HCT116 (cell line): ENCODE measurements at regions not wholly inside any gene's neighbourhood (a gene's known extent, or its start where the extent isn't known, plus 50 kb on each side); places are given as distances from the start of the nearest gene placed in this dataset.

Source experiments
- ATAC-seq: fragments of 200-7000 bp; cut with Tn5 transposase; 2 replicates; pipeline ENCODE4 v1.9.1; 2020; ENCODE audit warnings: mild to moderate bottlenecking, moderate library complexity
- BruUV-seq: library from RNA; stranded (reverse); fragments of 400-500 nt; replicated peaks from 2 replicates; lab custom pipeline; 2021; lab: Mats Ljungman, UMichigan
- CTCF ChIA-PET: fragments of 300-600 bp; sonication (Branson Sonifier 250); formaldehyde crosslinking; loops from one replicate; lab custom pipeline; 2021; ENCODE audit warnings: antibody characterized with exemption; lab: Charles Lee
- POLR2A ChIA-PET: fragments of 300-600, 350-600 bp; sonication (Branson Sonifier 250); formaldehyde crosslinking; loops from one replicate; lab custom pipeline; 2021; ENCODE audit warnings: antibody characterized with exemption; lab: Charles Lee
- RAD21 ChIA-PET, 2 experiments: fragments of 300-600 bp; sonication (Branson Sonifier 250); formaldehyde crosslinking; loops; one replicate each; lab custom pipeline; 2023; ENCODE audit warnings: low total read pairs in 2 of 2; ENCODE audit not compliant: uncharacterized antibody in 2 of 2, unreplicated experiment in 2 of 2, low non-redundant PET in 1 of 2; lab: Charles Lee
- DNase-seq: peaks from one replicate; pipeline ENCODE4 v3.0.0-alpha.2; 2010; ENCODE audit warnings: low read depth, low spot score
- H2AFZ ChIP-seq: fragments of 200-600 bp; shearing (Covaris generic), sonication (generic); 2 replicates; pipeline ENCODE4 v1.6.1; 2017; ENCODE audit warnings: low read depth, mixed run types, mixed read lengths, antibody characterized with exemption, low read length; ENCODE audit not compliant: poor library complexity, severe bottlenecking
- H3K27ac ChIP-seq: 2 replicates; pipeline ENCODE4 v1.5.1; 2012; ENCODE audit warnings: low read depth, low read length
- H3K27me3 ChIP-seq: fragments of 200-600 bp; sonication (generic); 2 replicates; pipeline ENCODE4 v1.6.1; 2016; ENCODE audit warnings: mixed run types, low read length, mixed read lengths; ENCODE audit not compliant: insufficient read depth
- H3K36me3 ChIP-seq, 2 experiments: fragments of 200-500 bp in 1 of 2; fragments of 200-600 bp in 1 of 2; sonication (Bioruptor generic) in 1 of 2; sonication (generic) in 1 of 2; 2 replicates each; pipeline versions ENCODE4 v1.5.1 to v1.6.1; 2014 to 2016; ENCODE audit warnings: low read length in 2 of 2, inconsistent platforms in 1 of 2, mixed read lengths in 1 of 2, mixed run types in 1 of 2; ENCODE audit not compliant: insufficient read depth in 2 of 2, control insufficient read depth in 1 of 2
- H3K4me1 ChIP-seq, 2 experiments: fragments of 200-600 bp in 1 of 2; sonication (generic) in 1 of 2; 2 replicates each; pipeline versions ENCODE4 v1.5.1 to v1.6.1; 2012 to 2017; ENCODE audit warnings: low read length in 2 of 2, inconsistent platforms in 1 of 2, mild to moderate bottlenecking in 1 of 2, mixed read lengths in 1 of 2, mixed run types in 1 of 2, moderate library complexity in 1 of 2; ENCODE audit not compliant: insufficient read depth in 2 of 2, control insufficient read depth in 1 of 2
- H3K4me2 ChIP-seq: fragments of 200-600 bp; sonication (generic); 2 replicates; pipeline ENCODE4 v1.6.1; 2017; ENCODE audit warnings: mixed run types, low read length, mixed read lengths
- H3K4me3 ChIP-seq, 2 experiments: fragments of 200-600 bp in 1 of 2; sonication (generic) in 1 of 2; replicated peaks in 1 of 2; 2 replicates each; pipeline ENCODE4 v1.5.1; 2011 to 2016; ENCODE audit warnings: low read length in 2 of 2, control low read depth in 1 of 2, low read depth in 1 of 2, mild to moderate bottlenecking in 1 of 2, mixed read lengths in 1 of 2, mixed run types in 1 of 2
- H3K79me2 ChIP-seq: fragments of 200-600 bp; sonication (generic); 2 replicates; pipeline ENCODE4 v1.6.1; 2017; ENCODE audit warnings: mild to moderate bottlenecking, mixed run types, low read length, moderate library complexity, mixed read lengths; ENCODE audit not compliant: insufficient read depth
- H3K9ac ChIP-seq: fragments of 200-600 bp; sonication (generic); 2 replicates; pipeline ENCODE4 v1.6.1; 2016; ENCODE audit warnings: low read length, mixed read lengths
- H3K9me2 ChIP-seq: fragments of 200-600 bp; sonication (generic), shearing (Covaris generic); 2 replicates; pipeline ENCODE4 v1.6.1; 2017; ENCODE audit warnings: mixed run types, mild to moderate bottlenecking, moderate library complexity; ENCODE audit not compliant: insufficient read depth
- H3K9me3 ChIP-seq, 2 experiments: fragments of 200-500 bp in 1 of 2; fragments of 200-600 bp in 1 of 2; sonication (Bioruptor generic) in 1 of 2; sonication (generic) in 1 of 2; 2 replicates each; pipeline ENCODE4 v1.6.1; 2014 to 2017; ENCODE audit warnings: low read length in 2 of 2, mixed read lengths in 2 of 2, inconsistent platforms in 1 of 2, low read depth in 1 of 2, mild to moderate bottlenecking in 1 of 2, mixed run types in 1 of 2, moderate library complexity in 1 of 2; ENCODE audit not compliant: control insufficient read depth in 1 of 2, insufficient read depth in 1 of 2
- H4K20me1 ChIP-seq: fragments of 200-600 bp; sonication (generic), shearing (Covaris generic); 2 replicates; pipeline ENCODE4 v1.6.1; 2017; ENCODE audit warnings: mixed run types, mild to moderate bottlenecking, moderate library complexity; ENCODE audit not compliant: insufficient read depth
- CBX3 ChIP-seq: IDR thresholded peaks from 2 replicates; pipeline ENCODE4 v1.6.1; 2012; ENCODE audit warnings: low read depth
- CEBPB ChIP-seq: IDR thresholded peaks from 2 replicates; pipeline ENCODE4 v1.6.1; 2012; ENCODE audit warnings: low read depth
- ELF1 ChIP-seq: IDR thresholded peaks from 2 replicates; pipeline ENCODE4 v1.6.1; 2012; ENCODE audit warnings: low read depth, borderline replicate concordance
- EZH2 ChIP-seq: fragments of 200-600 bp; sonication (generic); IDR thresholded peaks from 2 replicates; pipeline ENCODE4 v1.6.1; 2017; ENCODE audit warnings: antibody characterized with exemption, mixed run types
- MAX ChIP-seq: IDR thresholded peaks from 2 replicates; pipeline ENCODE4 v1.6.1; 2012
- POLR2A ChIP-seq: IDR thresholded peaks from 2 replicates; pipeline ENCODE4 v1.7.0; 2011; ENCODE audit warnings: borderline replicate concordance; ENCODE audit not compliant: insufficient read depth, insufficient read length; ENCODE audit errors: extremely low read depth
- POLR2AphosphoS5 ChIP-seq: IDR thresholded peaks from 2 replicates; pipeline ENCODE4 v1.6.1; 2011; ENCODE audit warnings: mild to moderate bottlenecking, low read depth, low read length, moderate library complexity
- RAD21 ChIP-seq: IDR thresholded peaks from 2 replicates; pipeline ENCODE4 v1.6.1; 2012; ENCODE audit warnings: low read depth, mild to moderate bottlenecking
- SIN3A ChIP-seq: IDR thresholded peaks from 2 replicates; pipeline ENCODE4 v1.6.1; 2012; ENCODE audit warnings: low read depth
- SP1 ChIP-seq: IDR thresholded peaks from 2 replicates; pipeline ENCODE4 v1.6.1; 2012; ENCODE audit warnings: low read depth
- SRF ChIP-seq: IDR thresholded peaks from 2 replicates; pipeline ENCODE4 v1.6.1; 2012; ENCODE audit warnings: low read depth
- TCF7L2 ChIP-seq: IDR thresholded peaks from 2 replicates; pipeline ENCODE4 v1.7.0; 2011; ENCODE audit warnings: borderline replicate concordance, inconsistent platforms; ENCODE audit not compliant: insufficient read depth, insufficient read length; ENCODE audit errors: extremely low read depth
- YY1 ChIP-seq: IDR thresholded peaks from 2 replicates; pipeline ENCODE4 v1.6.1; 2011; ENCODE audit warnings: low read length, low read depth, moderate library complexity, mild to moderate bottlenecking; ENCODE audit not compliant: insufficient replicate concordance; ENCODE audit errors: extremely low read depth
- ZBTB33 ChIP-seq: IDR thresholded peaks from 2 replicates; pipeline ENCODE4 v1.6.1; 2011; ENCODE audit warnings: mild to moderate bottlenecking, low read length, moderate library complexity; ENCODE audit not compliant: insufficient replicate concordance; ENCODE audit errors: extremely low read depth
- ZFX ChIP-seq: fragments of 450-650 bp; IDR thresholded peaks from 2 replicates; pipeline ENCODE4 v1.6.1; 2017
- intact Hi-C: fragments of 100-400 bp; cut with micrococcal nuclease; formaldehyde crosslinking; loops from 2 replicates; pipeline ENCODE4 v1.10.0; 2022
- TF ChIP-seq, protein P1 (sequence below): IDR thresholded peaks from 2 replicates; pipeline ENCODE4 v1.6.1; 2012

DNA sequence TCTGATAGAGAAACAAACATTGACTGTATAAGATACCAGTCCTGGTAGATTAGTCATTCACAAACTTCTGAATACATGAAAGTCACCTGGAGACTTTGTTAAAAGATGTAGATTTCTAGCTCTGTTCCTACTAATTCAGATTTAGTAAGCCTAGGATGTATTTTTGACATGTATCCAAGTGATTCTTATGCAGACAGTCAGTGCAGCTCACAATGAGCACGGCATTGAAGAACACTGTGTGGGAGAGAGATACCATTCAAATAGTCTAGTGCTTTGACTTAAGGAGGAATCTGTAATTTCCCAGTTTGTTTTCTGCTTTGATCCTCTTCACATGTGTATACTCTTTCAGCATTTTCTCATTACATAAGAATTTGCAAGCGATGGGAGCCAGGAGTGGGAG, 68.7 kb upstream of the STXBP6 start:
- no peaks in the 10 kb centered on the region for H3K36me3 ChIP-seq
- no peaks in the 10 kb centered on the region for H3K4me1 ChIP-seq
- no peak overlapping the region for H3K9ac ChIP-seq
- H3K27me3 ChIP-seq = no peaks in the 10 kb centered on the region
- ATAC-seq (no peak), DNase-seq (no peak)
- no peaks in the 10 kb centered on the region for H4K20me1 ChIP-seq
- H2AFZ ChIP-seq = no peak overlapping the region
- H3K9me2 ChIP-seq = no peaks in the 10 kb centered on the region
- TF ChIP-seq TCF7L2 (no peak), ZBTB33 (no peak), ZFX (no peak), ELF1 (no peak), YY1 (no peak), CEBPB (no peak), SRF (no peak), POLR2A (no peak), SP1 (no peak), POLR2AphosphoS5 (no peak), MAX (no peak), SIN3A (no peak), RAD21 (no peak), EZH2 (no peak), CBX3 (no peak)
- TF ChIP-seq, protein P1, sequence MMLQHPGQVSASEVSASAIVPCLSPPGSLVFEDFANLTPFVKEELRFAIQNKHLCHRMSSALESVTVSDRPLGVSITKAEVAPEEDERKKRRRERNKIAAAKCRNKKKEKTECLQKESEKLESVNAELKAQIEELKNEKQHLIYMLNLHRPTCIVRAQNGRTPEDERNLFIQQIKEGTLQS = no peak
- no peak overlapping the region for H3K4me2 ChIP-seq
- BruUV-seq = no TSS peak
- H3K27ac ChIP-seq = no peak overlapping the region
- ChIA-PET CTCF (no interaction called here), POLR2A (no interaction called here), RAD21 (no interaction called here)
- no peak overlapping the region for H3K4me3 ChIP-seq
- peaks cover 0 to 16% of the 10 kb centered on the region in 2 experiments; a peak in 2 of 4 replicates for H3K9me3 ChIP-seq
- H3K79me2 ChIP-seq = no peaks in the 10 kb centered on the region
- intact Hi-C loops = no loop called here
